ENCODE measurements at regions not wholly inside any gene's neighbourhood (a gene's known extent, or its start where the extent isn't known, plus 50 kb on each side); places are given as distances from the start of the nearest gene placed in this dataset.

- Histone ChIP-seq H3K9me3 (replicated peaks in 1 of 3) (no peaks in the 10 kb centered on the region), H3K36me3 (replicated peaks in 1 of 2) (no peaks in the 10 kb centered on the region), H3K4me3 (no peak overlapping the region), H3K27me3 (peaks cover 2% of the 10 kb centered on the region), H3K27ac (no peak overlapping the region), H3K4me1 (replicated peaks in 1 of 2) (peaks cover 0 to 4% of the 10 kb centered on the region in 2 donors)
- intact Hi-C loops (cut with DNase I) = no loop called here
- WGBS, 4 donors = 90 to 100% (median 95%) methylated on average over 1 of the region's 1 CpG
- no peak for DNase-seq
- no peak for TF ChIP-seq CTCF (IDR thresholded peaks at IDR 0.05)
- no peak for TF ChIP-seq POLR2A (IDR thresholded peaks at IDR 0.05)
Measured at GRCh38 chr15:70204652-70205051, 106.9 kb upstream of the TLE3 start.

- no peak for DNase-seq
- no peak overlapping the region for H3K4me3 ChIP-seq
- peaks cover 0 to 5% of the 10 kb centered on the region in 2 donors for H3K4me1 ChIP-seq (replicated peaks in 1 of 2)
- no peaks in the 10 kb centered on the region for H3K27me3 ChIP-seq
- H3K27ac ChIP-seq = no peak overlapping the region
- no peak for TF ChIP-seq CTCF (IDR thresholded peaks at IDR 0.05)
- TF ChIP-seq POLR2A (IDR thresholded peaks at IDR 0.05) = no peak
- H3K9me3 ChIP-seq (replicated peaks in 1 of 3) = no peaks in the 10 kb centered on the region
- intact Hi-C loops (cut with DNase I) = no loop called here
- 87 to 94% (median 90%) methylated on average over 7 to 8 of the region's 8 CpGs for WGBS, 4 donors
- H3K36me3 ChIP-seq (replicated peaks in 1 of 2) = no peaks in the 10 kb centered on the region
Measured at GRCh38 chr15:70203981-70204560, 106.4 kb upstream of the TLE3 start.

GRCh38 chr15:70202756-70203155 is 105.0 kb upstream of the TLE3 start:
- Histone ChIP-seq H3K27me3 (no peaks in the 10 kb centered on the region), H3K27ac (no peak overlapping the region), H3K9me3 (replicated peaks in 1 of 3) (no peaks in the 10 kb centered on the region), H3K36me3 (replicated peaks in 1 of 2) (no peaks in the 10 kb centered on the region), H3K4me1 (replicated peaks in 1 of 2) (peaks cover 0 to 5% of the 10 kb centered on the region in 2 donors), H3K4me3 (no peak overlapping the region)
- intact Hi-C loops (cut with DNase I) = no loop called here
- DNase-seq = no peak
- 77 to 87% (median 82%) methylated on average over 2 of the region's 2 CpGs for WGBS, 4 donors
- no peak for TF ChIP-seq CTCF (IDR thresholded peaks at IDR 0.05)
- no peak for TF ChIP-seq POLR2A (IDR thresholded peaks at IDR 0.05)

- no peak for DNase-seq
Measured at GRCh38 chr15:70201425-70201775, 103.7 kb upstream of the TLE3 start.

More at GRCh38 chr15:70201425-70201775, 103.7 kb upstream of the TLE3 start:
- no peak overlapping the region for H3K27ac ChIP-seq
- H3K4me1 ChIP-seq (replicated peaks in 1 of 2) = peaks cover 0 to 5% of the 10 kb centered on the region in 2 donors
- H3K36me3 ChIP-seq (replicated peaks in 1 of 2) = no peaks in the 10 kb centered on the region
- no peaks in the 10 kb centered on the region for H3K9me3 ChIP-seq (replicated peaks in 1 of 3)
- intact Hi-C loops (cut with DNase I) = no loop called here
- WGBS, 4 donors = 87 to 97% (median 91%) methylated on average over 6 of the region's 6 CpGs
- no peaks in the 10 kb centered on the region for H3K27me3 ChIP-seq
- H3K4me3 ChIP-seq = no peak overlapping the region
- no peak for TF ChIP-seq CTCF (IDR thresholded peaks at IDR 0.05)
- no peak for TF ChIP-seq POLR2A (IDR thresholded peaks at IDR 0.05)
